HCT116 (cell line): ENCODE measurements at regions not wholly inside any gene's neighbourhood (a gene's known extent, or its start where the extent isn't known, plus 50 kb on each side); places are given as distances from the start of the nearest gene placed in this dataset.

Source experiments
- CTCF ChIP-seq, 3 experiments: fragments of 200-600 bp in 1 of 3; sonication (generic) in 1 of 3; IDR thresholded peaks in 2 of 3; conservative IDR thresholded peaks in 1 of 3; 2 replicates each; pipeline ENCODE4 v1.5.1; 2012 to 2017; ENCODE audit warnings: low read depth in 2 of 3, low read length in 2 of 3, antibody characterized with exemption in 1 of 3, borderline replicate concordance in 1 of 3, control low read depth in 1 of 3, mild to moderate bottlenecking in 1 of 3, mixed read lengths in 1 of 3, mixed run types in 1 of 3, moderate library complexity in 1 of 3; ENCODE audit not compliant: insufficient read depth in 1 of 3
- SP1 ChIP-seq: IDR thresholded peaks from 2 replicates; pipeline ENCODE4 v1.6.1; 2012; ENCODE audit warnings: low read depth
- TF ChIP-seq, protein P1 (sequence below): IDR thresholded peaks from 2 replicates; pipeline ENCODE4 v1.6.1; 2012; ENCODE audit warnings: low read depth

- TF ChIP-seq, protein P1, sequence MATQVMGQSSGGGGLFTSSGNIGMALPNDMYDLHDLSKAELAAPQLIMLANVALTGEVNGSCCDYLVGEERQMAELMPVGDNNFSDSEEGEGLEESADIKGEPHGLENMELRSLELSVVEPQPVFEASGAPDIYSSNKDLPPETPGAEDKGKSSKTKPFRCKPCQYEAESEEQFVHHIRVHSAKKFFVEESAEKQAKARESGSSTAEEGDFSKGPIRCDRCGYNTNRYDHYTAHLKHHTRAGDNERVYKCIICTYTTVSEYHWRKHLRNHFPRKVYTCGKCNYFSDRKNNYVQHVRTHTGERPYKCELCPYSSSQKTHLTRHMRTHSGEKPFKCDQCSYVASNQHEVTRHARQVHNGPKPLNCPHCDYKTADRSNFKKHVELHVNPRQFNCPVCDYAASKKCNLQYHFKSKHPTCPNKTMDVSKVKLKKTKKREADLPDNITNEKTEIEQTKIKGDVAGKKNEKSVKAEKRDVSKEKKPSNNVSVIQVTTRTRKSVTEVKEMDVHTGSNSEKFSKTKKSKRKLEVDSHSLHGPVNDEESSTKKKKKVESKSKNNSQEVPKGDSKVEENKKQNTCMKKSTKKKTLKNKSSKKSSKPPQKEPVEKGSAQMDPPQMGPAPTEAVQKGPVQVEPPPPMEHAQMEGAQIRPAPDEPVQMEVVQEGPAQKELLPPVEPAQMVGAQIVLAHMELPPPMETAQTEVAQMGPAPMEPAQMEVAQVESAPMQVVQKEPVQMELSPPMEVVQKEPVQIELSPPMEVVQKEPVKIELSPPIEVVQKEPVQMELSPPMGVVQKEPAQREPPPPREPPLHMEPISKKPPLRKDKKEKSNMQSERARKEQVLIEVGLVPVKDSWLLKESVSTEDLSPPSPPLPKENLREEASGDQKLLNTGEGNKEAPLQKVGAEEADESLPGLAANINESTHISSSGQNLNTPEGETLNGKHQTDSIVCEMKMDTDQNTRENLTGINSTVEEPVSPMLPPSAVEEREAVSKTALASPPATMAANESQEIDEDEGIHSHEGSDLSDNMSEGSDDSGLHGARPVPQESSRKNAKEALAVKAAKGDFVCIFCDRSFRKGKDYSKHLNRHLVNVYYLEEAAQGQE: no peak
- TF ChIP-seq CTCF (IDR thresholded peaks at IDR 0.05 in 2 of 3, conservative IDR thresholded peaks at IDR 0.05 in 1 of 3; ENCODE audit: borderline replicate concordance in 1 of 3, insufficient read depth in 1 of 3, low read depth in 2 of 3, low read length in 2 of 3) (no peak), SP1 (no peak)
These were observed 1809.0 kb downstream of the SUCLG1 start for GRCh38 chr2:82650038-82650437.
